Ishikawa (cell line): ENCODE measurements at regions not wholly inside any gene's neighbourhood (a gene's known extent, or its start where the extent isn't known, plus 50 kb on each side); places are given as distances from the start of the nearest gene placed in this dataset.

ENCODE experiments used
- CEBPB ChIP-seq: IDR thresholded peaks from 2 replicates; pipeline ENCODE4 v1.6.1; 2012
- CREB1 ChIP-seq: IDR thresholded peaks from 2 replicates; pipeline ENCODE4 v1.6.1; 2012; ENCODE audit warnings: low read depth
- EGR1 ChIP-seq: IDR thresholded peaks from 2 replicates; pipeline ENCODE4 v1.6.1; 2012
- EP300 ChIP-seq: IDR thresholded peaks from 2 replicates; pipeline ENCODE4 v1.6.1; 2012; ENCODE audit warnings: borderline replicate concordance
- FOXM1 ChIP-seq: IDR thresholded peaks from 2 replicates; pipeline ENCODE4 v1.6.1; 2012; ENCODE audit warnings: low read depth, borderline replicate concordance
- NFIC ChIP-seq: IDR thresholded peaks from 2 replicates; pipeline ENCODE4 v1.6.1; 2012
- RAD21 ChIP-seq: IDR thresholded peaks from 2 replicates; pipeline ENCODE4 v1.6.1; 2012; ENCODE audit warnings: low read depth
- TAF1 ChIP-seq: IDR thresholded peaks from 2 replicates; pipeline ENCODE4 v1.6.1; 2012; ENCODE audit warnings: low read depth, mild to moderate bottlenecking
- TCF12 ChIP-seq: IDR thresholded peaks from 2 replicates; pipeline ENCODE4 v1.6.1; 2012; ENCODE audit warnings: low read depth
- TEAD4 ChIP-seq: IDR thresholded peaks from 2 replicates; pipeline ENCODE4 v1.6.1; 2012
- YY1 ChIP-seq: IDR thresholded peaks from 2 replicates; pipeline ENCODE4 v1.6.1; 2012; ENCODE audit warnings: low read depth
- ZBTB7A ChIP-seq: IDR thresholded peaks from 2 replicates; pipeline ENCODE4 v1.6.1; 2012; ENCODE audit warnings: low read depth
- TF ChIP-seq, protein P1 (sequence below): IDR thresholded peaks from 2 replicates; pipeline ENCODE4 v1.6.1; 2012
- TF ChIP-seq, protein P2 (sequence below): IDR thresholded peaks from 2 replicates; pipeline ENCODE4 v1.6.1; 2012
- TF ChIP-seq, protein P3 (sequence below): IDR thresholded peaks from 2 replicates; pipeline ENCODE4 v1.6.1; 2012; ENCODE audit warnings: low read depth, mild to moderate bottlenecking

DNA sequence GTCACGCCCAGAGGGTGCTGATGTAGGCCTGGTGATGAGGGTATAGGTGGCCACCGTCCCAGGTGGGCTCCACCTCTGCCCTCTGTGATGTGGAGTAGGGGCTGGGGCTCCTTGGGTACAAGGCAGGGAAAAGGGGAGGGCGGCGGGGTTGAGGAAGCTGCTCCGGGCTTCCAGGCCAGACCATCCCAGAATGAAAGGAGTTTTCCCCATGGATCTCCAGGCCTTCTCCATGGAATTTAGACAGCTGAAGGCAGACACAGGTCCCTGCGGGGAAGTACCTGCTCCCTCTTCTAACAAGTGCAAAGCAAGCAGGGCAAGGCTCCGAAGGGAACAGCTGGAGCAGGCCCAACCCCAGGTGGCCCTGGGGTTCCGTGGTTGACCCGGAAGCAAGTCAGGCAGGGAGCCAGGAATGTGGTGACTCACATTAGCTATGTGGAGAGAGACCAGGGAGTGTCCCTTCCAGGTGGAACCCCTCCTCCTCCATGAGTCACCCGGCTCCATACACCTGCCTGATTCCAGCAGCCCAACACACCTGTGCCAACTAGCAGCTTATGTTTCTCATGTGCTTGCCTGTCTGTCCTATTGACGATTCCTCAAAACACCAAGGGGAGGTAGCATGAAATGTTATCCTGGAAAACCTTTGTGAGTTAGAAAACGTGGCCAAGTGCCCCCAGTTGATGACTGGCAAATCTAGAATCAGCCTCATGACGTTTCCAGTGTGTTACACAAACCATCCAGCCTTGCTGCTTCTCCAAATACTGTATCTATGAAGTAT lies 59.7 kb upstream of the SNX9 start:
- no peak; the same call in none of the 2 replicates for TF ChIP-seq RAD21
- peak; percentile 78; the same call in 1 of the 2 replicates for TF ChIP-seq CEBPB
- TF ChIP-seq NFIC, result peak; percentile 100
- TF ChIP-seq, protein P1, sequence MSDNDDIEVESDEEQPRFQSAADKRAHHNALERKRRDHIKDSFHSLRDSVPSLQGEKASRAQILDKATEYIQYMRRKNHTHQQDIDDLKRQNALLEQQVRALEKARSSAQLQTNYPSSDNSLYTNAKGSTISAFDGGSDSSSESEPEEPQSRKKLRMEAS, result peak; percentile 77
- peak; percentile 99 for TF ChIP-seq EP300
- peak; percentile 93 for TF ChIP-seq FOXM1
- TF ChIP-seq, protein P2, sequence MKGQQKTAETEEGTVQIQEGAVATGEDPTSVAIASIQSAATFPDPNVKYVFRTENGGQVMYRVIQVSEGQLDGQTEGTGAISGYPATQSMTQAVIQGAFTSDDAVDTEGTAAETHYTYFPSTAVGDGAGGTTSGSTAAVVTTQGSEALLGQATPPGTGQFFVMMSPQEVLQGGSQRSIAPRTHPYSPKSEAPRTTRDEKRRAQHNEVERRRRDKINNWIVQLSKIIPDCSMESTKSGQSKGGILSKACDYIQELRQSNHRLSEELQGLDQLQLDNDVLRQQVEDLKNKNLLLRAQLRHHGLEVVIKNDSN, result peak; percentile 74
- peak; percentile 37; the same call in 1 of the 2 replicates for TF ChIP-seq CREB1
- 0 out of 2 replicates have a peak, but pooled peaks have one; percentile 9 for TF ChIP-seq ZBTB7A
- TF ChIP-seq, protein P3, sequence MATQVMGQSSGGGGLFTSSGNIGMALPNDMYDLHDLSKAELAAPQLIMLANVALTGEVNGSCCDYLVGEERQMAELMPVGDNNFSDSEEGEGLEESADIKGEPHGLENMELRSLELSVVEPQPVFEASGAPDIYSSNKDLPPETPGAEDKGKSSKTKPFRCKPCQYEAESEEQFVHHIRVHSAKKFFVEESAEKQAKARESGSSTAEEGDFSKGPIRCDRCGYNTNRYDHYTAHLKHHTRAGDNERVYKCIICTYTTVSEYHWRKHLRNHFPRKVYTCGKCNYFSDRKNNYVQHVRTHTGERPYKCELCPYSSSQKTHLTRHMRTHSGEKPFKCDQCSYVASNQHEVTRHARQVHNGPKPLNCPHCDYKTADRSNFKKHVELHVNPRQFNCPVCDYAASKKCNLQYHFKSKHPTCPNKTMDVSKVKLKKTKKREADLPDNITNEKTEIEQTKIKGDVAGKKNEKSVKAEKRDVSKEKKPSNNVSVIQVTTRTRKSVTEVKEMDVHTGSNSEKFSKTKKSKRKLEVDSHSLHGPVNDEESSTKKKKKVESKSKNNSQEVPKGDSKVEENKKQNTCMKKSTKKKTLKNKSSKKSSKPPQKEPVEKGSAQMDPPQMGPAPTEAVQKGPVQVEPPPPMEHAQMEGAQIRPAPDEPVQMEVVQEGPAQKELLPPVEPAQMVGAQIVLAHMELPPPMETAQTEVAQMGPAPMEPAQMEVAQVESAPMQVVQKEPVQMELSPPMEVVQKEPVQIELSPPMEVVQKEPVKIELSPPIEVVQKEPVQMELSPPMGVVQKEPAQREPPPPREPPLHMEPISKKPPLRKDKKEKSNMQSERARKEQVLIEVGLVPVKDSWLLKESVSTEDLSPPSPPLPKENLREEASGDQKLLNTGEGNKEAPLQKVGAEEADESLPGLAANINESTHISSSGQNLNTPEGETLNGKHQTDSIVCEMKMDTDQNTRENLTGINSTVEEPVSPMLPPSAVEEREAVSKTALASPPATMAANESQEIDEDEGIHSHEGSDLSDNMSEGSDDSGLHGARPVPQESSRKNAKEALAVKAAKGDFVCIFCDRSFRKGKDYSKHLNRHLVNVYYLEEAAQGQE, result no peak
- no peak for TF ChIP-seq YY1
- TF ChIP-seq TCF12, result peak; percentile 100
- TF ChIP-seq EGR1, result 0 out of 2 replicates have a peak, but pooled peaks have one; percentile 37
- TF ChIP-seq TEAD4, result peak; percentile 100
- TF ChIP-seq TAF1, result no peak

DNA sequence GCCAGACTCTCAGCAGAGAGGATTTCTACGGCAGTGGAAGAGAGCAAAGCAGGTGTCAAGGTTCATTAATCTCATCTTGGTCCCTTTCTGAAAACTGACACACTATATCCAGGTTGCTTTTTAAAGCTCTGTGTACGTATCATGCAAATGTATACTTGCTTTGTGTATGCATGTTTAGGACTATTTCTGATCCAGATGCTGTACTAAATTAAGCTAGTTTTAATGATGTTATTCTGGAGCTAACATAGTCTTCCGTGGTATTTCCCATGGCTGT lies 59.2 kb upstream of the SNX9 start:
- TF ChIP-seq, protein P1, result no peak
- TF ChIP-seq TAF1 (no peak), CREB1 (no peak), ZBTB7A (no peak)

DNA sequence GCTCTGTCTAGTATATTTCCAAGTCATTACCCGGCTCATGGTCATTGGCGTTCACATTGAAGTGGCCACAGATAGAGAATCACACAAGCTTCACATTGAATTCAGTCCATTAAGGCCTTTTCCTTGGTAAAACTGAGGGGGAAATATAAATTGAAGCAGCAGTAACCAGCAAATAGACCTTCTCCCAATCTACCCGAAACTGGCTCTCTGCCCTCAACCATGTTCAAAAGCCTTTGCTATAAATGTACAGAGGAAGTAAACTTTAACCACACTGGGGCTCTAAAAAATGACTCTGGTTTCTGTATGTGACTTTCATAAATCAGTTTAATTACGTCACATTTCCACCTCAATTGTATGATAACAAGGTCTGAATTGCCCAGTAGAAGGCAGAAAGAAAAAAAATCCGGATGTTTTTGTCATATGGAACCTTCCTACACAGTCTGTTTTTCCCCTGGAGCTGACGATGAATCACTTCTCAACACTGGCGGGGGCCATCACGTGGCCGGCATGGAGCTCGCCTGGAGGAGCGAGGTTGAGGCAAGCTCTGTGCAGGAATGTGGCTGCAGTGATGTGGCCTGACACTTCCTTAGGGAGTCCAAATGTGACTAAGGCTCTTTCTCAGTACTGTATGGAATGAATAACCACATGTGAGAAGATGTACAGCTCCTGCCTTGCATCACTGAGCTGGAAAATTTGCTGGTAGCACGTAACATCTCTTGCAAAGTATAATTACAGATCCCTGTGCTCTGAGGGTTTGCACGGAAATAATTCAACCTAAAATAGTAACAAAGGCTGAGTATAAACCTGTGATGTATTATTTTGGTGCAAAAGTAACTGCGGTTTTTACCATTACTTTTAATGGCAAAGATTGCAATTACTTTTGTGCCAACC lies 58.6 kb upstream of the SNX9 start:
- TF ChIP-seq CREB1 (peak; percentile 47), YY1 (0 out of 2 replicates have a peak, but pooled peaks have one; percentile 49), EGR1 (no peak), CEBPB (peak; percentile 76), TAF1 (no peak), RAD21 (peak; percentile 23; the same call in 1 of the 2 replicates), ZBTB7A (no peak), EP300 (peak; percentile 97), TEAD4 (peak; percentile 97), FOXM1 (peak; percentile 96), NFIC (peak; percentile 89), TCF12 (peak; percentile 99)
- TF ChIP-seq, protein P1, result peak; percentile 96
- TF ChIP-seq, protein P3, result no peak
- TF ChIP-seq, protein P2, result peak; percentile 97

DNA sequence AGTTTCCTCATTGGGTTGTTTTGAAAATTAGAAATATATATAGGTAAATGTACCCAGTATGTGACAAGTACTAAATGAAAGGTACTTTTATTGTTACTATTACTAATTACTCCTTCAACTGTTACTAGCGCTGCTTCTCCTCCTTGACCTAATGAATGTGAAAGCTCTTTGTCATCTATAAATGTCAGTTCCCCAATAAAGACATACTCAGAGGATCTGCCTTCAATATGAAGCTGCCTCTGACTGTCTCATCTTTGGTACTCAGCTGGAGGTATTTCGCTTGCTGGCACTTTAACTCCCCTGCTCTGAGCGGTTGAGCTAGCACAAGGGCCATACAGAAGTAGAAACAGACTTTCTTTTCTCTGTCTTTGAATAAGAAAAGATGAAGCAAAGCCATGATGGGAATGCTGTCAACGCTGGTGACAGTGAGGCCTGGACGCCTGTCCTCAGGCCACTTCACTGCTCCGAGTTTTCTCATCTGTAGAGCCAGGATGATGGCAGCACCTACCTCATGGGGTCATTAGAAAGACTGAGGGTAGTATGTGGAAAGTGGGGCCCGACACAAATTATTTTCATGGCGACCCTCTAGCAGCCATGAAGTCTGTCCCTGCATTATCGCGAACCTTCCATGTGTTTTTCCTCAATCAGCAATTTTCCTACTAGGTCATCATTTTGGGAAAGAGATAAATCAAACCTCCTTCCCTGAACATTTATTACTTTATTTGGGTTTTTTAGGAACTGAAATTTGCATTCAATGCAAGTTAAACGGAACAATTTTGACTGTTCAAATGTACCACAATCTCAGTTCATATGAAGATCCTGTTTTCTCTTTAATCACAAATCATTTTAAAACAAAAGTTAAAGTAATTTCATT lies 55.9 kb upstream of the SNX9 start:
- TF ChIP-seq CREB1 (no peak), NFIC (no peak), RAD21 (no peak), YY1 (no peak), FOXM1 (no peak), TEAD4 (no peak), EP300 (no peak), TAF1 (no peak), TCF12 (no peak)
- TF ChIP-seq, protein P2, result no peak
